AG09319 (cell line): ENCODE measurements at regions not wholly inside any gene's neighbourhood (a gene's known extent, or its start where the extent isn't known, plus 50 kb on each side); places are given as distances from the start of the nearest gene placed in this dataset.

Experiments
- DNase-seq: peaks from one replicate; pipeline ENCODE4 v3.0.0-alpha.2; 2010; ENCODE audit warnings: low read depth; ENCODE audit errors: extremely low read depth
- TF ChIP-seq, protein P1 (sequence below): IDR thresholded peaks from 2 replicates; pipeline ENCODE4 v1.5.1; 2011; ENCODE audit warnings: low read depth, mild to moderate bottlenecking, inconsistent platforms, low read length, moderate library complexity

GRCh38 chr3:72244396-72244795, 459.4 kb upstream of the PROK2 start:
- DNase-seq = no peak
- TF ChIP-seq, protein P1, sequence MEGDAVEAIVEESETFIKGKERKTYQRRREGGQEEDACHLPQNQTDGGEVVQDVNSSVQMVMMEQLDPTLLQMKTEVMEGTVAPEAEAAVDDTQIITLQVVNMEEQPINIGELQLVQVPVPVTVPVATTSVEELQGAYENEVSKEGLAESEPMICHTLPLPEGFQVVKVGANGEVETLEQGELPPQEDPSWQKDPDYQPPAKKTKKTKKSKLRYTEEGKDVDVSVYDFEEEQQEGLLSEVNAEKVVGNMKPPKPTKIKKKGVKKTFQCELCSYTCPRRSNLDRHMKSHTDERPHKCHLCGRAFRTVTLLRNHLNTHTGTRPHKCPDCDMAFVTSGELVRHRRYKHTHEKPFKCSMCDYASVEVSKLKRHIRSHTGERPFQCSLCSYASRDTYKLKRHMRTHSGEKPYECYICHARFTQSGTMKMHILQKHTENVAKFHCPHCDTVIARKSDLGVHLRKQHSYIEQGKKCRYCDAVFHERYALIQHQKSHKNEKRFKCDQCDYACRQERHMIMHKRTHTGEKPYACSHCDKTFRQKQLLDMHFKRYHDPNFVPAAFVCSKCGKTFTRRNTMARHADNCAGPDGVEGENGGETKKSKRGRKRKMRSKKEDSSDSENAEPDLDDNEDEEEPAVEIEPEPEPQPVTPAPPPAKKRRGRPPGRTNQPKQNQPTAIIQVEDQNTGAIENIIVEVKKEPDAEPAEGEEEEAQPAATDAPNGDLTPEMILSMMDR = no peak

DNA sequence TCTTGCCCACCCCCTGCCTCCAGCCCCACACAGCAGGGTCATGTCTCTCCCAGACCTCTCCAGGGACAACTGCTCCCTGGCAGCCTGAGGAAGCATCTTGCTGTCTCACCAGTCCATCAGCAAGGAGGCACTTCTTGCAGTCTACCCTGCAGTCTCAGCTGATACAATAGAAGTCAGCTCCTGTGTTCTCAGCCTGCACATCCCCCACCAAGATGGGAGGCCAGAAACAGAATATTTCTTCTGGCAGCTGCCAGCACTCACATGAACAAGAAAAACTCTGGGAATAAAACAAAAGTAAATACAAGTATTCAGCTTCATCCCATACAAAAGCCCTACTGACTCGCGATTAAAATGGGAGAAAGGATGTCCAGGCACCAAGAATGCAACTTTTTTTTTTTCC, 457.4 kb upstream of the PROK2 start:
- TF ChIP-seq, protein P1 = no peak
- DNase-seq = no peak

GRCh38 chr3:72241525-72241924, 456.6 kb upstream of the PROK2 start:
- TF ChIP-seq, protein P1 = no peak
- no peak for DNase-seq

DNA sequence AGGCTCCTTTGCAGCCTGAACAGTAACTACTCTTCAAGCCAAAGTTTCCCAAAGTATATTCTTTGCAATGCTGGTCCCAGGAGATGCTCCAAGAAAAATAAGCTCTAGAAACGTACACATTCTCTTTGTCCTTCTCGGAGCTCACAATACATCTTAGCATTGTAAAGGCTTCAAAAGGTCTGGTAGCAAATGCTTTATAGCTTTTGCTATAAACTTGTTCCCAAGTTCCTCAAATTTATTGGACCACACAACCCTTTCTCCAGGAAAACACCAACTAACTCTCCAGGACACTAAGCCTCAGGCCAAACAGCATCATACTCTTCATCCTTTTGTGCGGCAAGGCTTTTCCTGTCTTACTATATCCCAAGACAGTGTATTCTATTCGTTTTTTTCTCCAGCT, 455.6 kb upstream of the PROK2 start:
- no peak for DNase-seq
- TF ChIP-seq, protein P1 = no peak

- TF ChIP-seq, protein P1 = no peak
- DNase-seq = no peak
Observed at GRCh38 chr3:72238801-72239200, 453.9 kb upstream of the PROK2 start.

DNA sequence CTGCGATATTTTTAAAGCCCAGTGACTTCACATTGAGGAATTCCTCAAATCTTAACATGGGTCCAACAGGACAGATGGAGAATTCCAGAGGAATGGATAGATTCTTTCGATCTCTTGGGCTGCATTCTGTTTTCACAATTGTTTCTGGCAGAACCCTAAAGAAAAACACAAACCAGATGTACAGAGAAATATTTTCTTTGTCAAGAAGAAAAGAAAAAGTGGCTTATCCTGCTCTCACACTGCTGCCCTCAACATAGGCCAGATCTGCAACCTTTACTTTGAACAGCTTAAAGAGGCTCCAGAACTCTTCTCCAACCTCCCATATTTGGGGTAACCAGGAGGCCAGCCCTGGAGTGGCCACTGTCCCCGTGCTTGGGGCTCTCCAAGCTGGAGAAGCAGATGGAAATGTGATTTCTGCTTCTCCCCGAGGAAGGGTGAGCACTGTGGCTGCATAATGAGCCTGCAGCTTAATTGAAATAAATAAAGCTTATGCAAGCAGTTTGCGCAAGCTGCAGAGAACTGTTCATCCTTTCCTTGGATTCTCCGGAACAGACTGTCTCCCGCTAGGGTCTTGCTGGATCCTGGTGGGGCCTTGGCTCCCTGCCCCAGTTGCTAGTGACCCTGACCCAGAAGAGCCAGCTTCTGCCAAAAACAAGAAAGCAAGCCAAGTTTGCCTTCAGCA, 453.2 kb upstream of the PROK2 start:
- TF ChIP-seq, protein P1 = no peak
- no peak for DNase-seq

DNA sequence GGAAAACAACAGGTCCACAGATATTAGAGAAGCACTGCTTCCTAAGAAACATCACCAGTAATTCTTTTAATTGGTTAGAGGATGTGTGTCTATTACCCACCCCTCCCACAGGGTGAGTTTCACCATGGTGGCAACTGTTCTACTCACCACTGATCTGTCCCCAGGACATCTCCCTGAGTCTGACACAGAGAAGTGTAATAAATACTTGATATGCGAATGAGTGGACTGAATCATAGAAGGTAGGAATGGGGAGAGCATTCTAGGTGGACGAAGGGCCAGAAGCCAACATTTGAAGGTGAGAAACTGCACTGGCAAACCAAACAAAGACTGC, 452.7 kb upstream of the PROK2 start:
- DNase-seq = no peak
- TF ChIP-seq, protein P1 = no peak
